Panc1 (cell line): ENCODE measurements at regions not wholly inside any gene's neighbourhood (a gene's known extent, or its start where the extent isn't known, plus 50 kb on each side); places are given as distances from the start of the nearest gene placed in this dataset.

Source experiments
- ATAC-seq: fragments of 200-7000 bp; cut with Tn5 transposase; 2 replicates; pipeline ENCODE4 v1.9.1; 2020; ENCODE audit warnings: mild to moderate bottlenecking, moderate library complexity
- BruUV-seq: library from RNA; stranded (reverse); fragments of 400-500 nt; replicated peaks from 2 replicates; lab custom pipeline; 2021; lab: Mats Ljungman, UMichigan
- CTCF ChIA-PET: fragments of 300-600 bp; sonication (Branson Sonifier 250); formaldehyde crosslinking; loops from one replicate; lab custom pipeline; 2022; ENCODE audit warnings: antibody characterized with exemption; lab: Charles Lee
- POLR2A ChIA-PET: fragments of 300-600 bp; sonication (Branson Sonifier 250); formaldehyde crosslinking; loops from one replicate; lab custom pipeline; 2022; ENCODE audit warnings: antibody characterized with exemption; lab: Charles Lee
- DNase-seq: peaks from one replicate; pipeline ENCODE4 v3.0.0-alpha.2; 2010; ENCODE audit warnings: low read depth, low spot score
- H3K27ac ChIP-seq: 2 replicates; pipeline ENCODE4 v1.5.1; 2011; ENCODE audit warnings: mild to moderate bottlenecking, low read length, inconsistent platforms
- H3K27me3 ChIP-seq: fragments of 200-500 bp; sonication (Bioruptor generic); 2 replicates; pipeline ENCODE4 v1.6.0; 2014; ENCODE audit warnings: low read length, inconsistent platforms; ENCODE audit not compliant: control insufficient read depth, insufficient read depth
- H3K36me3 ChIP-seq: fragments of 200-500 bp; sonication (Bioruptor generic); 2 replicates; pipeline ENCODE4 v1.5.1; 2014; ENCODE audit warnings: inconsistent platforms, mild to moderate bottlenecking, low read length, moderate library complexity; ENCODE audit not compliant: control insufficient read depth, insufficient read depth
- H3K4me1 ChIP-seq: 2 replicates; pipeline ENCODE4 v1.5.1; 2011; ENCODE audit warnings: inconsistent platforms, mild to moderate bottlenecking, low read length, moderate library complexity; ENCODE audit not compliant: control insufficient read depth, insufficient read depth
- H3K4me3 ChIP-seq, 2 experiments: 2 replicates each; pipeline ENCODE4 v1.5.1; 2011 to 2012; ENCODE audit warnings: low read depth in 2 of 2, low read length in 2 of 2, mild to moderate bottlenecking in 2 of 2, inconsistent platforms in 1 of 2, moderate library complexity in 1 of 2
- H3K9me3 ChIP-seq: fragments of 200-500 bp; sonication (Bioruptor generic); 2 replicates; pipeline ENCODE4 v1.5.1; 2014; ENCODE audit warnings: low read depth, mild to moderate bottlenecking, inconsistent platforms, low read length, moderate library complexity; ENCODE audit not compliant: control insufficient read depth, insufficient read depth
- CTCF ChIP-seq: fragments of 450-650 bp; IDR thresholded peaks from 2 replicates; pipeline ENCODE4 v1.5.1; 2017; ENCODE audit warnings: mild to moderate bottlenecking
- POLR2AphosphoS5 ChIP-seq: IDR thresholded peaks from 2 replicates; pipeline ENCODE4 v1.6.1; 2012; ENCODE audit warnings: mild to moderate bottlenecking, low read depth, low read length, moderate library complexity
- REST ChIP-seq, 2 experiments: IDR thresholded peaks; 2 replicates each; pipeline ENCODE4 v1.6.1; 2011 to 2012; ENCODE audit warnings: low read depth in 2 of 2, control low read depth in 1 of 2, low read length in 1 of 2, mild to moderate bottlenecking in 1 of 2, moderate library complexity in 1 of 2; ENCODE audit not compliant: insufficient read depth in 1 of 2
- SIN3A ChIP-seq: IDR thresholded peaks from 2 replicates; pipeline ENCODE4 v1.6.1; 2012; ENCODE audit warnings: low read depth, mild to moderate bottlenecking, low read length, moderate library complexity, borderline replicate concordance; ENCODE audit not compliant: insufficient read depth
- TCF7L2 ChIP-seq: IDR thresholded peaks from 2 replicates; pipeline ENCODE4 v1.6.1; 2011; ENCODE audit warnings: mild to moderate bottlenecking, low read depth, low read length, inconsistent platforms
- in situ Hi-C: cut with HindIII; loops from 2 replicates; pipeline ENCODE4 v1.10.0; 2016; ENCODE audit warnings: low sequenced_read_pairs, low pct_unique_long_range_greater_than_20kb
- intact Hi-C: fragments of 100-400 bp; cut with micrococcal nuclease; formaldehyde crosslinking; loops from one replicate; pipeline ENCODE4 v1.10.0; 2022; ENCODE audit not compliant: unreplicated experiment

DNA sequence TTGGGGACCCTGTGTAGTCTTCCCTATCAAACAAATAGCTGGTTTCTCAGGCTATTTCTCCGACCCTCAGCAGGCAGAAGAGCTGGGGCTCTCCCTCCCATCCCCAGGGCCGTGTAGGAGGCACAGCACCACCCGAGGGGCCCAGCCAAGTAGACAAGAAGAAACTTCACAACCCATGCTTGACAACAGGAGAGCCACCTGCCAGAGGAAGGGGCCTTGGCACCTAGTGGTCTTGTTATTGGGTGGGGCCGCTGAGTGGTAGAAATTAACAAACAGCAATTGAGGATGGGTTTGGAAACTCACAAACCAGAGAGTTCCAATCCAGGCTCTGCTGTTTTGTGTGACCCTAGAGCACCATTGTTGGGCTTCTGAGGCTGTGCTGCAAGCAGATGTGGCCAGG, 108.5 kb upstream of the CHD6 start:
- Histone ChIP-seq H3K4me3 (no peak overlapping the region), H3K27ac (no peak overlapping the region), H3K9me3 (no peaks in the 10 kb centered on the region), H3K36me3 (no peaks in the 10 kb centered on the region), H3K4me1 (no peaks in the 10 kb centered on the region), H3K27me3 (no peaks in the 10 kb centered on the region)
- no peak for TF ChIP-seq REST (IDR thresholded peaks at IDR 0.05; ENCODE audit: insufficient read depth in 1 of 2, low read depth in 2 of 2, low read length in 1 of 2)
- no peak for TF ChIP-seq POLR2AphosphoS5
- ATAC-seq (no peak), DNase-seq (no peak)
- intact Hi-C loops, result no loop called here
- ChIA-PET POLR2A (no interaction called here), CTCF (no interaction called here)
- in situ Hi-C loops, result no loop called here
- BruUV-seq, result no TSS peak

- in situ Hi-C loops, result no loop called here
- no peak for DNase-seq
- BruUV-seq, result no TSS peak
- TF ChIP-seq CTCF (no peak), TCF7L2 (no peak), POLR2AphosphoS5 (no peak), SIN3A (no peak), REST (IDR thresholded peaks at IDR 0.05; ENCODE audit: insufficient read depth in 1 of 2, low read depth in 2 of 2, low read length in 1 of 2) (no peak)
- POLR2A ChIA-PET, result interaction anchor here (0.6 kb wide), 1 partner anchor 1664 kb away, joined by 3 read pairs; no protein-coding TSS in a partner anchor
- no peaks in the 10 kb centered on the region for H3K4me1 ChIP-seq
- H3K27me3 ChIP-seq, result peaks cover 3% of the 10 kb centered on the region; the same call in 1 of the 2 replicates
- no peaks in the 10 kb centered on the region for H3K9me3 ChIP-seq
- intact Hi-C loops, result no loop called here
- no peak overlapping the region for H3K27ac ChIP-seq
- no peak for ATAC-seq
- H3K36me3 ChIP-seq, result no peaks in the 10 kb centered on the region
- no peak overlapping the region for H3K4me3 ChIP-seq
- CTCF ChIA-PET, result interaction anchor here (0.5 to 0.7 kb wide), 2 partner anchors 168 to 517 kb away, joined by 3 to 8 read pairs; no protein-coding TSS in a partner anchor
Observed at GRCh38 chr20:41719151-41719550, 101.0 kb upstream of the CHD6 start.
